LNCaP clone FGC (cell line): ENCODE measurements at regions not wholly inside any gene's neighbourhood (a gene's known extent, or its start where the extent isn't known, plus 50 kb on each side); places are given as distances from the start of the nearest gene placed in this dataset.

Experiments used
- DNase-seq: peaks from one replicate; pipeline ENCODE4 v3.0.0-alpha.2; 2011; ENCODE audit warnings: low read depth
- H3K4me3 ChIP-seq: 2 replicates; pipeline ENCODE4 v1.5.1; 2011; ENCODE audit warnings: mild to moderate bottlenecking, low read depth, low read length, control low read depth
- TF ChIP-seq, protein P1 (sequence below): IDR thresholded peaks from 2 replicates; pipeline ENCODE4 v1.5.1; 2012; ENCODE audit warnings: mild to moderate bottlenecking; ENCODE audit not compliant: control insufficient read depth, insufficient read depth; ENCODE audit errors: extremely low read depth

GRCh38 chr10:4775808-4776207 is 50.2 kb upstream of the AKR1E2 start:
- H3K4me3 ChIP-seq: no peak overlapping the region
- DNase-seq: no peak
- TF ChIP-seq, protein P1, sequence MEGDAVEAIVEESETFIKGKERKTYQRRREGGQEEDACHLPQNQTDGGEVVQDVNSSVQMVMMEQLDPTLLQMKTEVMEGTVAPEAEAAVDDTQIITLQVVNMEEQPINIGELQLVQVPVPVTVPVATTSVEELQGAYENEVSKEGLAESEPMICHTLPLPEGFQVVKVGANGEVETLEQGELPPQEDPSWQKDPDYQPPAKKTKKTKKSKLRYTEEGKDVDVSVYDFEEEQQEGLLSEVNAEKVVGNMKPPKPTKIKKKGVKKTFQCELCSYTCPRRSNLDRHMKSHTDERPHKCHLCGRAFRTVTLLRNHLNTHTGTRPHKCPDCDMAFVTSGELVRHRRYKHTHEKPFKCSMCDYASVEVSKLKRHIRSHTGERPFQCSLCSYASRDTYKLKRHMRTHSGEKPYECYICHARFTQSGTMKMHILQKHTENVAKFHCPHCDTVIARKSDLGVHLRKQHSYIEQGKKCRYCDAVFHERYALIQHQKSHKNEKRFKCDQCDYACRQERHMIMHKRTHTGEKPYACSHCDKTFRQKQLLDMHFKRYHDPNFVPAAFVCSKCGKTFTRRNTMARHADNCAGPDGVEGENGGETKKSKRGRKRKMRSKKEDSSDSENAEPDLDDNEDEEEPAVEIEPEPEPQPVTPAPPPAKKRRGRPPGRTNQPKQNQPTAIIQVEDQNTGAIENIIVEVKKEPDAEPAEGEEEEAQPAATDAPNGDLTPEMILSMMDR: no peak

GRCh38 chr10:4772202-4772570 is 53.8 kb upstream of the AKR1E2 start:
- H3K4me3 ChIP-seq: no peak overlapping the region
- DNase-seq: no peak
- TF ChIP-seq, protein P1: no peak

GRCh38 chr10:4771554-4772201 is 54.3 kb upstream of the AKR1E2 start:
- H3K4me3 ChIP-seq: no peak overlapping the region
- TF ChIP-seq, protein P1: no peak
- DNase-seq: no peak

GRCh38 chr10:4770801-4771553 is 55.0 kb upstream of the AKR1E2 start:
- peak; percentile 21 for DNase-seq
- no peak overlapping the region for H3K4me3 ChIP-seq
- TF ChIP-seq, protein P1: peak; percentile 47

DNA sequence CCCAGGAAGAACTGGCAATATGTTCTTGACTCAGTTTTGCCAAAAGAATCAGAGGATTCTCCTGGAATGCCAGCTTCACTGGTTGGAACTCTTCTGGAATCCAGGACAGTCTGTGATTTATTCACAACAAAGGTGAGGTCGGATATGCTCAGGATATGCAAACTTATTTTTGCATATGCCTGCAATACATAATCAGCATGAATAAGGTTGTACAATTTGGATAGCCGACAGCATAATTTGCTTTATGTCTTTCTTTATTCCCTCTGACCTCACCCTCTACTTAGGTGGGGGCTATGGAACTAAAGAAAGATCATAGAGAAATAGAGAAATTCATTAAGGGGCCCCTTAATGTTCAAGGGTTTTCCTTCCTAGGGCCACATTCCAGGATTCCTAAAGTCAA is 57.6 kb upstream of the AKR1E2 start:
- TF ChIP-seq, protein P1: no peak
- no peak for DNase-seq
- H3K4me3 ChIP-seq: no peak overlapping the region

DNA sequence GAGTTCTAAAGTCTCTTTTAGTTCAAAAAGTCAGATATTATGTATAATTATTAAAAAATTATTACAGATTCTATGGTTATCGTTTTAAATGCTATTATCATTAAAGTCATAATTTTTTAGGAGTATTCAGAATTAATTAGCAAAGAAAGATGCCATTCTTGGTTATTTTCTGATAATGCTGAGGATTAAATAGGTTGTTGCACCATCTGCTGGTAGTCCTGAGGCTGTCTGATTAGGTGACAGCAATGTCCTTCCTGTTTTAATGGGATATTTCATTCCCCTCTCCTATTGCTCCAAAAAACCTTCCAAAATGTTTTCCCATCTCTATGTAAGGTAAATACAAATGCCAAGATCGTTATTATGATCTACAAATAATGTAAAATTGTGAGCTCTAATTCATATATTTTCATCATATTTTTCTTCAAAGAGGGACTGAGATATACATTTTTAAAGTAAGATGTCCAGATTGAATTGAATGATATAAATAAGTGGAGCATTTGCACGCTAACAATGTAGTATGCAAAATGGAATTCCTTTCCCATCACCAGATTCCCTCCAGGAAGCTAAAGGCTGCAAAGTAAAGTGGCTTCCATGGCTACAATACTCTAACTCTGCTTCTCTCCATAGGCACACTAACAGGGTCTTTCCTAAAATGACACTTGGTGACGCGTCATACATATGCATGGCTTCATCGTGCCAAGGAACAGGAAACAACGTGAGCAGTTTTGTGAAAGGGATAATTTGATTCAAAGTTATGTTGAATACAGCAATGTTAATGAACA is 58.8 kb upstream of the AKR1E2 start:
- TF ChIP-seq, protein P1: peak; percentile 90
- DNase-seq: no peak
- H3K4me3 ChIP-seq: no peak overlapping the region
